Left renal pelvis (tissue), 4 donors: ENCODE measurements at regions not wholly inside any gene's neighbourhood (a gene's known extent, or its start where the extent isn't known, plus 50 kb on each side); places are given as distances from the start of the nearest gene placed in this dataset.
A peak's percentile ranks its signal among the peaks of the same experiment; 100 is the strongest.

ENCODE experiments used
- DNase-seq, 4 donors: peaks; one replicate each; pipeline ENCODE4 v3.0.0-alpha.2; 2013; ENCODE audit warnings: low read depth in 4 of 4, low spot score in 3 of 4

DNA sequence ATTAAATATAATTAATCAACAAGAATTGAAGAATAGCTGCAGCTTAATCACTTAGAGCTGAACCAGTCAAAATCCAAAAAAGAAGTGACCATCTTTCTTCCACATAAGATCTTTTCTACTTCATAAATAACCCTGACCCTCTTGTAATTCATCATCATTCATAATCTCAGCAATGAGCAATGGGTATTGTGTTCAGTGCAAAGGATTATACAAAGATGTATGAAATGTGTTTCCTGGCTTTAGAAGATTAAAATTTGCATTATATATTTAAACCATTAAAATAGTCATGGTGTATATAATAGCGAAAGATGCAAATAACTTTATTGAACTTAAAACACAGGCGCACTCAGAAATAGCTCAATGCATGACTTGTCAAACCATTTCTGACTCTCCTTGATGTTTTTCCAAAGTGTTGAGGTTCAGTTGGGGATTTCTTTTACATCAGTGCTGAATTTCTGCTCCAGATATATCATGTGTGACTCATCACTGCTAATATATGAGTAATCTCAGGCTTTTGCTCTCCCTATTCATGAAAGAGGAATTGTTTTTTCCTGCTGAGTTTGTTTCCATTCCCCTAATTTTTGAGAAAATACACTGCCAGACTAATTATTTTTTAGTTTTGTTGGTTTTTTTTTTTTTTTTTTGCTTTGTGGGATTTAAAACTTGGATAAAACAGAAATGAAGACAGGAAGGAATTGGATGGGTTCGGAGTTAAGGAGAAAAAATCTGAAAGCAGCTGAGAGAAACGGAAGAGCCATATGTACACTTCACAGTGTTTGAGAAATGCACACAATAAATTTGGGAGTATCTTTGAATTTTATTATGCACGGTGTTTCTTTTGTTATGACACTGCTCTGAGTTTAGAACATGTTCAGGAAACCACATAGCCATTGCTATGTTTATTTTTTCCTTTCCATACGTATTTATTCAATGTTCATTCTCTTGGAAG lies 290.1 kb upstream of the PCDH7 start:
- no peak for DNase-seq

GRCh38 chr4:30434656-30435055 lies 285.5 kb upstream of the PCDH7 start:
- DNase-seq: no peak

GRCh38 chr4:30436394-30436793 lies 283.8 kb upstream of the PCDH7 start:
- no peak for DNase-seq

DNA sequence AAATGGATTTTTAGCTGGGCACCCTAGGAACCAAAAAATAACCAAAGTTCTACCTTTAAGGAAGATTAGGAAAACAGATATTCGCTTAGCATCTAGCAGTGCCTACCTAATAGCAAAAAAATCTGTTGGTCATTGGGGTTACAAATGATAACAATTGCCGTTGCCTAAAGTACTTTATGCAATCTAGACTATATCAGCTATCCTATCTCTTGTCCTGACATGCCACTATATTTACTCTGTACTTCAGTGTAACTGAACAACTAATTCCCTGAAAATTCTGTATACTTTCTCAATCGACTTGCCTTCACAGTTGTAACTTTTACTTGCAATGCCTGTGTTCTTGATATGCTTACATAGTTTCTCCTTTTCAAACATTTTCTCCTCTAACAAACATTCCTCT lies 282.9 kb upstream of the PCDH7 start:
- DNase-seq: no peak

- no peak for DNase-seq
Measured at GRCh38 chr4:30443289-30443688, 276.9 kb upstream of the PCDH7 start.

- DNase-seq: peak in 3 of 4 donors; percentile 12 to 15 (median 12)
Measured at GRCh38 chr4:30450474-30450873, 269.7 kb upstream of the PCDH7 start.

GRCh38 chr4:30454504-30454903 lies 265.7 kb upstream of the PCDH7 start:
- no peak for DNase-seq

DNA sequence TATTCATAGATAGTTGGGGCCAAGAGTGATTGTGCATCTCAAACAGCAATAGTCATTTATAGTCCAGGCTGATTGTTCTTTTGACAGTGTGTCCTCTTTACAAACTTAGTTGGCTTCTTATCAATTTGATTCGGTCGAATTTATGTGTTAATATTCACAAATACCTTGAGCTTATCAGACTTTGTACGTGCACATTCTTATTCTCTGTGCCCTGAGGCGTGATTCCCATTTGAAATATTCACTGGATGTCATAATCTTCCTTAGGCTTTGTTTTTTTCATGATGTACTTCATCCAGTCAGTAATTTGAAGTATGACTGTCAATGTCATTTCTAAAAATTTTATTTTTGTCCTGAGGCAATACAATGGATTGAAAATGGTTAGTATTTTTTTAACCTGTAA lies 263.5 kb upstream of the PCDH7 start:
- no peak for DNase-seq

- no peak for DNase-seq
Measured at GRCh38 chr4:30460818-30461217, 259.4 kb upstream of the PCDH7 start.

DNA sequence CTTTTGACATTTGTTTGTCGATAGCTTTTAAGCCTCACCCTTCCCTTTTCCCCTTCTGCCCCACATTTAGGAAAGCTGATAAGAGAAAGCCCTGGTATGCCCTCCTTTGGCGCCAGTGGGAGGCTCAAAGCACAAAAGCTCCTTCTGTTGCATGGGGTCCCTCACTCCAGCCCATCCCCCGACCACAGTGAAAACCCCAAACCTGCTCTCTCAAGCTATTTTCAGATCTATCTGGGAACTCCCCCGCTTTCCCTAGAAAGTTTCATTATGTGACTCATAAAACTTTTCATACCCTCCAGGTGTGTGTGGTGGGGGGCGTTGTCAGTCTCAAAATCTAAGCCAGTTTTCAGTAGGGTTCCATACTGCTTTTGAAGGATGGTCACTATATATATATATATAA lies 259.0 kb upstream of the PCDH7 start:
- DNase-seq: no peak

DNA sequence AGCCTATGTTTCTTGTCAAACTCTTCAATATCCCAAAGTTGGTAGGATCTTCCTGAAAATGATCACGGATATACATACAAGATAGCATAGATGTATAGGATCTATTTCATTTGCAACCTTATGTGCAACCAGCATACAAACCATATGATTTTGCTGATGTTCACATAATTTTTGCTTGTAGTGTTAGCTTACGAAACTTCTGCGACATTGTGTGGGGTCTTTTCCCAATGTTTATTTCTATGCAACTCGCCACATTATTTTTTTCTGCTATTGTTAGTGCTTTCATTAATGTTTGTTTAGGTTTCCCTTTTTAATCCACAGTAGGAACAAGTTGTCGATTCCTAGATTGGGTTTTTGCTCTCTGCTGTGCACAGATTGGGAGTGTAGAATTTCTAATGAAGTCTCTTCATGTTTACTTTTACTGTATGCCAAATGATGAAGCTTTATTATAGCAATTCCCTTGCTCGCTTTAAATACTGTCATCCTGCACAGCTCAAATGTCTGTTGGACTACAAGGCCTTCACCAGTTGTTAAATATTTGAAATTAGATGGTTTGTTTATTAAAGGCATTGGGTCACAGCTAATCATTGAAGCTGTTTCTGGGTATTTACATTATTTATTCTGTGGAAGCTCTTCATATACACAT lies 257.6 kb upstream of the PCDH7 start:
- DNase-seq: no peak

- DNase-seq: no peak
Measured at GRCh38 chr4:30471861-30472260, 248.3 kb upstream of the PCDH7 start.

- DNase-seq: no peak
Measured at GRCh38 chr4:30473225-30473624, 246.9 kb upstream of the PCDH7 start.

GRCh38 chr4:30495251-30495650 lies 224.9 kb upstream of the PCDH7 start:
- DNase-seq: no peak

GRCh38 chr4:30495651-30496310 lies 224.4 kb upstream of the PCDH7 start:
- no peak for DNase-seq

DNA sequence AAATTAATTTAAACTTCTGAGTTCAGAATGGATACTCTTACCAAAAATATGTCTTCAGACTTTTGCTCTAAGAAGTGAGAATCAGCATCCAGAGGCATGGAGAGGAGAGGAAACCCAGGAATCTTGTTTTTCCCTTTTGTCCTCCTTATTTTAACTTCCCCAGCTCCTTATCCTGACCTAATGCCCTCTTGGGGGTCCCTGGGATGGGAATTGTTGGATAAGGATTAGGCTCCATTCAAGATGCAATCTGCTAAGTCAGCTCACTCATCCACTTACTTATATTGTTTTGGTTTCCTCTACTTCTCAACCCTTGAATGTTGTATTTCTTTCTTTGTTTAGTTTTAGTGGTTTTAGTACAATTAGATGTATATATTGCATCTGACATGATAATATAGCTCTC lies 208.4 kb upstream of the PCDH7 start:
- DNase-seq: no peak

- DNase-seq: no peak
Measured at GRCh38 chr4:30518211-30518610, 202.0 kb upstream of the PCDH7 start.

GRCh38 chr4:30525662-30526315 lies 194.4 kb upstream of the PCDH7 start:
- DNase-seq: no peak

DNA sequence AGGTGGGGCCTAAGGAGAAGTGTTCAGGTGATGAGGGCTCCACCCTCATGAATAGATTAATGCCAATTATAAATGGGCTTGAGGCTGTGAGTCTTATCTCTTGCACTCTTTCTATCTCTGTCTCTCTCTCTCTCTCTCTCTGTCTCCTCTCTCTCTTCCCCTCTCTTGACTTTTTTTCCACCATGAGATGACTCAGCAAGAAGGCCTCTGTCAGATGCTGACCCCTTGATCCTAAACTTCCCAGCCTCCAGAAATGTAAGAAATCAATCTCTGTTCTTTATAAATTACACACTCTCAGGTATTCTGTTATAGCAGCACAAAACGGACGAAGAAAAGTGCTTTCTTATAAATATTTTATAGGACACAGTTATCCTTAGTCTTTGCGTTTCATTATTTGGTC lies 184.9 kb upstream of the PCDH7 start:
- no peak for DNase-seq

DNA sequence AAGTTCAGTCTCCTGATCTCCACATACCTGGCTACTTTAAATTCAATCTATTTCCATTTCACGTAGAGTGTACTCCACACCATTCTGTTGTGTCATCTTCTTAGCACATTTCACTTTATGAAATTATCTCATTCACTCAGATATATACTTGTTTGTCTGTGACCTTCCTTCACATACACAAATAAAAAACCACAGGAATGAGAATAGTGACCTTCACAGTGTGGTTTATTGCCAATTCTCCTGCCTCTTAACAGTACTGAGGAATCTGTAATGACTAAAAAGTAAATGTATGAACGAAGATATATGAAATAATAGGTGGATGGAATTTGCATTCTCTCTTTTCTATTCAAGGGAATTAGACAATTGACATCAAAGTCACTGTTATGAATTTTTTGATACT lies 183.9 kb upstream of the PCDH7 start:
- no peak for DNase-seq

- no peak for DNase-seq
Measured at GRCh38 chr4:30537456-30537855, 182.7 kb upstream of the PCDH7 start.
